EL (cell line): ENCODE measurements at regions not wholly inside any gene's neighbourhood (a gene's known extent, or its start where the extent isn't known, plus 50 kb on each side); places are given as distances from the start of the nearest gene placed in this dataset.
"Not testable (repeated sequence)": the region's sequence is repeated elsewhere in the genome, so short reads cannot be mapped to it uniquely, and the experiment has no call there.

Experiments used
- DNase-seq: peaks from one replicate; pipeline ENCODE4 v3.0.0-alpha.2; 2016

- DNase-seq, result no peak
These were observed 457.3 kb upstream of the ID2 start for GRCh38 chr2:8224347-8225190.

- DNase-seq, result no peak
These were observed 456.6 kb upstream of the ID2 start for GRCh38 chr2:8225266-8225665.

DNA sequence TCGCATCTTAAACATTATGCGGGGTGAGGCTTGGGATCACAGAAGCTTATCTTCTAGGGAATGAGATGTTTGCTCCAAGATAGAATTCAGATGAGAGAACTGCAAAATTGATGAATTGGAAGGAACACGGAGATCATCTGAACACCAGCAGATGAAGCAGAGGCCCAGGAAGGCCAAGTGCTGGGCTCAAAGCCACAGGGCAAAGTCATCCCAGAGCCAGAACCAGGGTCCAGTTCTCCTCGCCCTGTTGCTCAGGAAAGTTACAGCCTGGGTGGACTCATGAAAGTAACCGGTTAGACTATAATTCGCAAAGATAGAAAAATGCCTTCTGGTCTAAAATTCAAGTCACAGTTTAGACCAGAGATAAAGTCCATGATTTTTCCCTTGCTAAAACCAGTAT is 456.1 kb upstream of the ID2 start:
- no peak for DNase-seq

GRCh38 chr2:8229546-8229986 is 452.3 kb upstream of the ID2 start:
- DNase-seq, result peak; percentile 53

DNA sequence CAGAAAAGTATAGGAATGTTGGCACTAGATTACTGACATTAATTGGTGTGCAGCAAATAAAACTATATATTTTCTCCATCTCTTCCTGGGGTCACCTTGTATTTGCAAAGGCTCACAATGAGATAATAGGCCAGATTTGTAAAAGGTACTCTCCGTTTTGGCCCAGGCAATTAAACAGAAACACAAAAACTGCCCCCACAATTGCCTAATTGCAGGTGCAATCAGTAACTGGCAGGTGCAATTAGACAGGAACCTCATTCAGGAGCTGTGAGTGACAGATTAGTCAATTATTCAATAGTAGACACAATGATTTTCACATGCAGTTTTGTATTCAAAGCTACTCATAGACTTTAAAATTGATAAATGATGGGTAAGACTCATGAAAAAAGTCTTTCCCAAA is 451.4 kb upstream of the ID2 start:
- no peak for DNase-seq

DNA sequence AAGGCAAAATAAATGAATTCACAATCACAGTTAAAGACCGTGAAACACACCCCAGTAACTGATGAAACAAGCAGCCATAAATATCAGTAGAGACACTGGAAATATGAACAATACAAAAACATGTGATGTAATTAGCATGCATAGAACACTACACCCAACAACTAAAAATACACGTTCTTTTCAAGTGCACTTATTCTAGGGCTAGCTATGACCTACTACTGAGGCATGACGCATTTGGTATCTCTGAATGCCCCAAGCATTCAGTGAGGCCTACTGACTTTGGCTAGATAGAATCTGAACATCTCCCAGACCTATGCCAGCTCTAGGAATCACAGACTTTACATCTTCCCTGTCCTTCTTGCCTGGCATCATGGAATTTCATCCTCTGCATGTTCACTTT is 450.0 kb upstream of the ID2 start:
- no peak for DNase-seq

- no peak for DNase-seq
These were observed 449.0 kb upstream of the ID2 start for GRCh38 chr2:8232871-8233270.

DNA sequence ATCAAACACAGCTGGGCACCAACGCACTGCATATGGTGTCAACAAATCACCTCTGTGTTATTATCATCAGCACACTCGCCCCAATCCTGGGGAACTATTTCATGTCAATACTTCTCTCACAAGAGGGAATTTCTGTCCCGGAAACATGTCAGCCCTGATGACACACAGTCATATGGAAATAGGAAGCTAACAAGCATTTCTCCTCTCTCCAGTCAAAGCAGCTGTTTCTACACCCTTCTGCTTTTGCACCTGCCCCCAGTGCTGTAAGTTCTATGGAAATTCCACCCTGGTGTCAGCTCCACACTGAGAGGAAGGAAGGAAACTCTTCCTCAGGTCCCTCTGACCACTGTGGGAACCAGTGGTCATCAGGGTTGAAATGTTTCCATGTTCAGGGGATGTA is 447.6 kb upstream of the ID2 start:
- no peak for DNase-seq

DNA sequence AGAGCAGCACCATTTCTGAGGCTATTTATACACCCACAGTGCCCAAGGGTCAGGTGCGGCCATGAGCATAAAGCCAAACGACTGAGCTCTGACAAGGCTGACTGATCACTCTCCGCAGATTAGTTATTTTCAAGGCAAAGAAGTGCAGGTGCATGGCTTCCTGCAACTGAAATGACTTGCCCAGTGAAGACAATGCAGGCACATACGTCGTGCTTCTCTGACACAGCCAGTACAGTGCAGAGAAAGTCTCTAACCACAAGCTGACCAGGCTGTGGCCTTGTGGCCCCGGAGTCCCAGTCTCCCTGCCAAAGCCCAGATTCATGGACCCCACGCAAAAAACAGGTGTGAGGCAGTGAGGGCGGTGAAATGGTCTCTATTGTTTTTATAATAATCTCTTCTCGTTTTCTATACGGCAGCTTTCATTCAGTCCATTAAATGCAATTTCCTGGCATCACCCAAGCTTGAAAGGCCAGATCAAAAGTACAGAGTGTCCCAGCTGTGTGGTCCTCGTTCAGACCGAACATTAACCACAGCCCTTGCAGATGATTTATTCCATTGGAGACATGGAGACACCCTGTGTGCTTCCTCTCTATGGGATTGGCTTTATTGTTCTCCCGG is 447.0 kb upstream of the ID2 start:
- DNase-seq, result no peak

GRCh38 chr2:8235419-8235818 is 446.4 kb upstream of the ID2 start:
- DNase-seq, result no peak

DNA sequence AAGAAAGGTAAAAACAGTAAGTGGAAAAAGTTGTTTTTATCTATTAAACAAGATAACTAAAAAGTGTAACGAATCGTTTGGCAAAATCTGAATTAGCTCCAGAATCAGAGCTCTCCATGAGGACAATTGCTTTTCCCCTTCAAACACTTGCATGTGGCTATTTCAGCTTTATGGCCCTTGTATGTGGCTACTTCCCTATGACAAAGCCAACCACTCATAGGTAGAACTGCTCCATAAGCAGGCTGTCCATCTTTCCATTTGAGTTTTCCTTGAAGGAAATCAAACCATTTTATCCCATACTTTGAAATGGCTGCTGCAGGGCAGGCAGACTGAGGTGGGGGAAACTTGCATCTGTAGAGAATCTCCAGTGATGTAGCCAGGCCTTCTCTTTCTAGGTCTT is 445.5 kb upstream of the ID2 start:
- DNase-seq, result no peak

GRCh38 chr2:8238521-8239230 is 443.2 kb upstream of the ID2 start:
- no peak for DNase-seq

DNA sequence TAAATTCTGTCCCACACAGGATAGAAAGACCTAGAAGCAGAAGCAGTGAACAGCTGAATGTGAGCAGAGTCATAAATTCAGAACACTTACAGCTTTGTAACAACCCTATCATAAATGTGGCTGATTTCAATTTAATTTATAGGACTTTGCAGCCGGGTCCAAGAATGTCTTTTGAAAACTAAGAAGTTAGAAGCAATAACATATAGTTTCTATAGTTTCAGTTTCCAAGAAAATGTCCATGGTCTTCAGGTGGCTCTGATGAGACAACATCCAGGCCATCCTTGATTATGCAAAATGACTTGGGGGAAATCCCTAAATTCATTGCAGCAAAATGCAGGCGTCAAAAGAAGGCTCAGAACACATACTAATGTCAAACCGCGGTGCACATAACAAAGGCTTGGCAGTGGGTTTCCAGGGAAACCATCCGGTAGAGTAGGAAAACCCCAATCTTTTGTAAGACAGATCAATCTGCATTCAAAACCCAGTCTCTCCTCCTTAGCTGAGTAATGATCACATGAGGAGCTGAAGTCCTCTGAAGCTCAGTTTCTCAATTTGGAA is 442.2 kb upstream of the ID2 start:
- no peak for DNase-seq

GRCh38 chr2:8241317-8241716 is 440.5 kb upstream of the ID2 start:
- no peak for DNase-seq

DNA sequence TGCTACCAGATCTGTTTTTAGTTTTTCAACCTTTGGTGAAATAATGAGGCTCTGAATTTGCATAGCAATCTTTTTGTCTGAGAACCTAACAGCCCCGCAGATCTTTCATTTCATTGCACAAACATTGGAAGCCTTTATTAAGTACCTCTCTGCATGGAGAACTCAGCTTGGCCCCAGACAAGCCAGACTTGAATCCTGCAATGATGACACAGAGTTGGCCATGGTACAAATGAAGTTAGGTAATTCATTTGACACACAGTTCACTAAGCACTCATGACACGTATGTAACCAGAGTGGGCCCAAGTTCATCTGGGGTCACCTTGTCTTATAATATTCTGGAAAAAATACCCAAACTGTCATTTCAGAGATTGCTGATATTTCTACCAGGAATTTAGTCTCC is 439.1 kb upstream of the ID2 start:
- DNase-seq, result no peak

DNA sequence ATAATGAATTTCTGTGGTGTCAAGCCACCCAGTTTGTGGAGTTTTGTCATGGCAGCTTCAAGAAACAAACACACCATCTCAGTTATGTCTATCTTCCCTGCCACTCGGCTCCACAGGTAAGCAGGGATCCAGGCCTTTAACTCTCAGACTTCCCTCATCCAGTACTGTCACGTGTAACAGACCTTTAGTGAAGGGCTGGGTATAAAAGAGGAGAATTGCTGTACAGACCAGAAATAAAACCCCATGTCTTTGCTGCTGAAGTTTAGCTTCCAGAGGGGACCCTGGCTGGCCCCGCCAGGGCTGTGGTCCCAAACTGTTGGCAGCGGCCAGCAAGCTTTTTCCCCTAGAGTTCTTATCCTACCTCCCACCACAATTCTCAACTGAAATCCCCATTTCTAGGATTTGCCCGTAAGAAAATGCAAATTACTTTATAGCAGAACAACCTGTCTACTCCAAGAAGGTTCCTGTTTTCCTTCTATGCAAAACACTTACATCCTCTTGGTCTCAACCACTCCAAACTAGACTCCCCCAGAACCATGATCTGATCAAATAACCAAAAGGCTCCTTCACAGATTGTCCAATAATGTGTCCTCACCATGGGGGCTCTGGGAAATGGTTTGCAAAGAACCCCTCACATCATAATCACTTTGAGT is 438.0 kb upstream of the ID2 start:
- DNase-seq, result no peak

GRCh38 chr2:8244639-8245038 is 437.2 kb upstream of the ID2 start:
- no peak for DNase-seq

DNA sequence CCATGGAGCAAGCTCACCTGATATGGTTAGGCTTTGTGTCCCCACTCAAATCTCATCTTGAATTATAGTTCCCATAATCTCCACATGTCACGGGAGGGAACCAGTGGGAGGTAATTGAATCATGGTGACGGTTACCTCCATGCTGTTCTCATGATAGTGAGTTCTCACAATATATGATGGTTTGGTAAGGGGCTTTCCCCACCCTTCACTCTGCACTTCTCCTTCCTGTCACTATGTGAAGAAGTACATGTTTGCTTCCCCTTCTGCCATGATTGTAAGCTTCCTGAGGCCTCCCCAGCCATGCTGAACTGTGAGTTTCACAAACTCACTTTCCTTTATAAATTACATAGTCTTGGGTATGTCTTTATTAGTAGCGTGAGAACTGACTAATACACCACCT is 435.7 kb upstream of the ID2 start:
- DNase-seq, result no peak

DNA sequence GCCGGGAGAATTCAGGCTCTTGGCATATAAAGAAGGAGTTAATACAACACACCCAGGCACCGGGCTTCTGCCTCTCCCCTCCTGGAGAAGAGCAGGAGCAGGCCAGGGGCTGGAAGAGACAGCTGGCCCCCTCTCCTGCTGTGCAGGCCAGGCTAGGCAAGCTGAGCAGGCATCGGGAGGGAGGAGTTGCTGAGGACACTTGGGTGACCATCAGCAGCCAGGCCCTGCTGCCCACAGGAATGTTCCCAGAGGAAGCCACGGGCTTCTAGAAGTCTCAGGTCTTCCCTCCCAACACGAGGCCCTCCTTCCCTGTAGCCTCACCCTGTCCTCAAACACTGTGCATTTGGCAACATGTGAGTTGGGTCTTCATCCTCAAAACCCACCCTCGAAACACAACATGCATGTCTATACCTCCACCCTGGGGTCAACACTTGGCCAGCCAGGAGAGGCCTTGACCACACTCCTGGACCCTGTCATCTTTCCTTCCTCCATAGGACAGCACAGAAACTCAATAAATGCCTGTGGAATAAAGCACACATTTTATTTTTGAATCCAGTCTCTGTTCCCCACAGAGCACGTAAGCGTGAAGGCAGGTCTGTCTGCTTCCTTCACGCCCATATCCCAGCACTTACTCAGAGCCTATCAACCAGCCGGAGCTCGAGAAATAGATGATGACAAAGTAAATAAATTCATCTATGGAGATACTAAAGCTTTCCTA is 433.8 kb upstream of the ID2 start:
- DNase-seq, result no peak

GRCh38 chr2:8248623-8248957 is 433.3 kb upstream of the ID2 start:
- DNase-seq, result no peak

DNA sequence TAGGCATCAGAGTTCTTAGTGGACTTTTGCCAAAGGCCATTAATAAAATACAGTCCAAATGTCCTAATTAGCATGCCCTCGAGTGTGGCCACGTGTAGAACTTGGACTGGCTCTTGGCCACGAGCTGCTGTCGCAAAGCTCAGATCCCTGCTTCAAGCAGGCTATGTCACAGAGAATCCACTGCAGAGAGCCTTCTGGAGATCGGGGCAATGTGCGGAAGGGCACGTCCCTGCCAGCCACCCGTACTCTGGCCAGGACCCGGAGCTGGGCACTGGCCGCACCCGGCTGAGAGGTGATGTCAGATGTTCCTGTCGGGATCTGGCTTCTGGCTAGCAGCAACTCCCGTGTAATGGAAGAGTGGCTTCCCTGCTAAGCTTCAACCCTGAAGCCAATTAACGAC is 432.7 kb upstream of the ID2 start:
- DNase-seq, result no peak

- DNase-seq, result no peak
These were observed 432.1 kb upstream of the ID2 start for GRCh38 chr2:8249769-8250168.

GRCh38 chr2:8250290-8250689 is 431.6 kb upstream of the ID2 start:
- DNase-seq, result not testable (repeated sequence)
